ENCODE measurements at regions not wholly inside any gene's neighbourhood (a gene's known extent, or its start where the extent isn't known, plus 50 kb on each side); places are given as distances from the start of the nearest gene placed in this dataset.
A peak's percentile ranks its signal among the peaks of the same experiment; 100 is the strongest.

DNA sequence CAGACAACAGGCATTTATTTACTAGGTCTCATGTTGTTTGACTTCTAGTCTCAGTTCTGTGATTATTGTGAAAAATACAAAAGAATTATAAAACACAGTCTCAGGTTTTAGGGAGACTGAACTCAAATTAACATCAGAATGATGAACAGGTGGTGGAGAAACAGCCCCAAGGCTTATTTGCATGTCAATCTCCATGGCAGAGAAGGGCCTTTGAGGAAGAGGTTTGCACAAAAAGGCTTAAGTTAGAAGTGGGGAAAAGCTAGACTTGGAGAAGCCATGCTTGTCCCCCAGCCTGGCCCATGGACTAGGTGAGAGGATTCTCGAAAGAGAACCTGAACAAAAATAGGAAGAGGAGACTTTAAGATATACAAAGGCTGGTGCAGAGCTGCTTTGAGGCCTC lies 183.3 kb downstream of the EDN1 start:
- Mint-ChIP-seq H3K9me3 (no peaks in the 10 kb centered on the region), H3K4me1 (no peaks in the 10 kb centered on the region), H3K4me3 (no peak overlapping the region), H3K36me3 (no peaks in the 10 kb centered on the region), H3K27ac (no peak overlapping the region), H3K27me3 (peaks cover 23% of the 10 kb centered on the region)
- no peak for ATAC-seq

DNA sequence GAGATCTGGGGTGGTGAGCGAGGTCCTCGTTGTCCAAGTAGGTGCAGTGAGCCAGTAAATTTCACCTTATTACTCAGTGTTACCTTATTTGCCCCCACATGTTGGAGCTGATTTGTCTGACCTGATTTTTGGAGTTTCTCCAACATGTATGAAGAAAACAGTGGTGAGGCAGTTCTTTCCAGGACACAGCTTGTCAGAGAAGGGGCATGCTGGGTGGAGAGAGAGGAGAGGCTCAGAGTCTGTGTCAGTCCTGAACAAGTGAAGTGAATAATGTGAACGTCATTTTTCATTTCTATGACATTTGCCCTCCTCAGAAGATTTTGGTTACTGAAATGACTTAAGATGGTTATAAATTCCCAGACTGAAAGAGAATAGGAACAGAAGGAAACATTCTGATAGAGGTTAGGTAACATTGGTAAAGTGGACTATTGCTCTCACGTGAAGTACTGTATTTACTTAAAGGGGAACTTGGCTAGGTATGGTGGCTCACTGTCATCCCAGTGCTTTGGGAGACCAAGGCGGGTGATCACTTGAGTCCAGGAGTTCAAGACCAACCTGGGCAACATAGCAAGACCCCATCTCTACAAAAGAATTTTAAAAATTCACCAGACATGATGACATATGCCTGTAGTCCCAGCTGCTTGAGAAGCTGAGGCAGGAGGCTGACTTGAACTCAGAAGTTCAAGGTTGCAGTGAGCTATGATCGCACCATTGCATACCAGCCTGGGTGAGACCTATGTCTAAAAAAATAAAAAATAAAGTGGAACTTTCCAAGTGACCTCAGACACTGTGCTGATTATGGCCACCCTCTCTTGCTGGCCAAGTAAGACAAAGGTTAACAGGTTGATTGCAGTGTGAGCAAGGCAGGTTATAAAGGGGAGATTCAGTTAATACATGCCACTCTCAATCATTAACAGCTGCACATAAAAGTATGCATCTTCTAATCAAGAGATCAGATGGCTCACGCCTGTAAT lies 184.3 kb downstream of the EDN1 start:
- ATAC-seq: no peak
- Mint-ChIP-seq H3K9me3 (no peaks in the 10 kb centered on the region), H3K4me3 (no peak overlapping the region), H3K27me3 (peaks cover 23% of the 10 kb centered on the region), H3K4me1 (no peaks in the 10 kb centered on the region), H3K36me3 (no peaks in the 10 kb centered on the region), H3K27ac (no peak overlapping the region)

DNA sequence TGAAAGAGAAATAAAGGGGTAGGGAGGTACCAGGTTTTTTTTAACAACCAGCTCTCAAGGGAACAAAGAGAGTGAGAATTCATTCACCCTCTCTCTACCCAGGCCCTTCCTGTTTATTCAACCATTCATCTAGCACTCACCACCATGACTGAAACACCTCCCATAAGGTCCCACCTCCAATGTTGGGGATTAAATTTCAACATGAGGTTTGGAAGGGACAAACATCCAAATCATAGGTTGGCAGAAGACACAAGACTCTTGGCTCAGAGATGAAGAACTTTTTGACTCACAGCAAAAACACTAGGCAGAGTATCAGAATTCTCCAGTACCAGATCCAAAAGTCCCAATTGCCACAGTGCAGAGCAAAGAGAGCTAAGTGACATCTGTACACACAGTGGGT lies 186.3 kb downstream of the EDN1 start:
- Mint-ChIP-seq H3K36me3 (no peaks in the 10 kb centered on the region), H3K27ac (no peak overlapping the region), H3K9me3 (no peaks in the 10 kb centered on the region), H3K27me3 (peaks cover 15% of the 10 kb centered on the region), H3K4me1 (no peaks in the 10 kb centered on the region), H3K4me3 (no peak overlapping the region)
- no peak for ATAC-seq

DNA sequence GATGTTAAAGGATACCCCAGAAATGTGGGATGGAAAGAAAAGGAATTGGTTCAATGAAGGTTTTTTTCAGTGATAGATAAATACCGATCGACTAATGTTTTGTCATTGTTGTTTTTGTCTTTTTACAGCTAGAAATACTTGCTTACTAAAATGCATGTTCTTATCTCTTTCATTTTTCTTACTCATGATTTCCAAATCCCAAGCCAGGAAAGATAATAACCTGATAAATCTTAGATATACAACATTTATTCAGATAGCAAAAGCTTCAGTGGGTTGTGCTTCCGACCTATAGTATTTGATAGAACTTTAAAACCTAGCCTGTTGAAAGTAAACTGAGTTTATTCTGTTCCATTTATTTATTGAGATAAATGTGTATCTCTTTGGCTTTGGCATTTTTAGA lies 187.5 kb downstream of the EDN1 start:
- peaks cover 13% of the 10 kb centered on the region for H3K27me3 Mint-ChIP-seq
- H3K27ac Mint-ChIP-seq: no peak overlapping the region
- H3K36me3 Mint-ChIP-seq: no peaks in the 10 kb centered on the region
- H3K4me3 Mint-ChIP-seq: no peak overlapping the region
- no peak for ATAC-seq
- peaks cover 7% of the 10 kb centered on the region for H3K4me1 Mint-ChIP-seq
- no peaks in the 10 kb centered on the region for H3K9me3 Mint-ChIP-seq

DNA sequence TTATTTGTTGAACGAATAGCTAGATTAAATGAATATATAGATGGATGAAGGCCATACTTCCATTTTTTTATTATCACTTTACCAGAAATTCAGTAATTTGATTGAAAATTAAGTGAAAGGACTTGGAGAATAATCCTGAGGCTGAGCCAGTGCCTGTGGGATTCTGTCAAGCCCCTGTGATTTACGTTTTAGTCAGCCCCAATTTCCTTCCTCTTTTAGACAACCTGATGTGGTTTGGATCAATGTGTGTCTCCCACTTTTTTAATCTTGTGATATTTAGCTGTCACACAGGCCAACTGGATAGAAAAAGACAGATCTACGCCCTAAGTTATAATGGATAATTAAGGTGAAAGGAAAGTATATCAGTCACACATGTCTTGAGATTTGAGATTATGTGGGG lies 188.8 kb downstream of the EDN1 start:
- H3K4me3 Mint-ChIP-seq: no peak overlapping the region
- ATAC-seq: no peak
- peaks cover 13% of the 10 kb centered on the region for H3K4me1 Mint-ChIP-seq
- H3K36me3 Mint-ChIP-seq: no peaks in the 10 kb centered on the region
- H3K27ac Mint-ChIP-seq: no peak overlapping the region
- H3K27me3 Mint-ChIP-seq: peaks cover 6% of the 10 kb centered on the region
- H3K9me3 Mint-ChIP-seq: no peaks in the 10 kb centered on the region

DNA sequence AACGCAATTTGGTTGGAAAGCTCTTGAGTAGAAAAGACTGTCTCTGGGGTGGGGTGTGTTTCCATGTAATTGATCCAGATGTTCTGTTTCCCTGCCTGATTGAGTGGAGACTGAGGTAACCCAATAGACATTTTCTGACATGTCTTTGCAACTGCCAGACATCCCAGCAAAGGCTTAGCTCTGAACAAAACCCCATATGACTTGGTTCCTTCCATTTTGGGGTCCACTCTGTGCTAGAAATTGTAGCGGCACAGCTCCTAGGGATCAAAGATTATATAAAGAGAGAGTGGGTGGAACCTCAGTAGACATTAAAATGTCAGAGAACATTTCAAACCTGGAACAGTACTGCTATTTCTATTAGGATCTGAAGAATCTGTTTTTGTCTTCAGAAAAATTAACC lies 189.3 kb downstream of the EDN1 start:
- Mint-ChIP-seq H3K4me3 (no peak overlapping the region), H3K36me3 (no peaks in the 10 kb centered on the region), H3K9me3 (no peaks in the 10 kb centered on the region), H3K4me1 (peaks cover 13% of the 10 kb centered on the region), H3K27ac (no peak overlapping the region), H3K27me3 (peaks cover under 1% of the 10 kb centered on the region)
- no peak for ATAC-seq

DNA sequence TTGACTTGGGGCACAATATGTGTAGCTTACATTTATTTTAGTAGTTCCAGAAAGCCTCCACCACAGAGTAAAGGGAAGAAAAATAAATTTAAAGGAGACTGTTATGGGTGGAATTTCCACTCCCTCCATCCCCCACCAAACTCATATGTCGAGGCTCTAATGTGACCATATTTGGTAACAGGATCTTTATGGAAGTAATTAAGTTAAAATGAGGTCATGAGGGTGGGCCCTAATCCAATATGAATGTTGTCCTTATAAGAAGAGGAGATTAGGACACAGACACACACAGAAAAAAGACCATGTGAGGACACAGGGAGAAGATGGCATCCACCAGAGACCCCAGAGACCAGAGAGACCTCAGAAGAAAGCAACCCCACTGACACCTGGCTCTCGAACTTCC lies 189.7 kb downstream of the EDN1 start:
- Mint-ChIP-seq H3K4me3 (no peak overlapping the region), H3K9me3 (no peaks in the 10 kb centered on the region), H3K27ac (no peak overlapping the region), H3K36me3 (no peaks in the 10 kb centered on the region), H3K4me1 (peaks cover 13% of the 10 kb centered on the region), H3K27me3 (no peaks in the 10 kb centered on the region)
- no peak for ATAC-seq

DNA sequence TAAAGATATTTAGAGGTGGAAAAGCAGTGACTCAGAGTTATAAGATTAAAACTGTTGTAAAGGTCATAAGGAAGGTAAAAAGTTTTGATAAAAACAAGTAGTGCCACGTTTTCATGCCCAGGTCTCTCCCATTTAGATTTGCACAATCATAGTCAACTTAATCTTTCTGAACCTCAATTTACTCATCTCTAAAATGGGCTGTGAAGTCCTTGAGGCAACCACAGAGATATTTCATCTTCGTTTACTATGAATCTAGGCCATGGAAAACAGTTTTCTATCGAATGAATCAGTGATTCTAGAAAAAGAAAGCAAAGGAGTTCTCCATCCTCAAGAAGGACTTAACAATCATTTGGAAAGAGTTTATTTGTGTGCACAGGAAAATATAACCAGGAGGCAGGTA lies 190.2 kb downstream of the EDN1 start:
- H3K36me3 Mint-ChIP-seq: no peaks in the 10 kb centered on the region
- peaks cover 13% of the 10 kb centered on the region for H3K4me1 Mint-ChIP-seq
- H3K9me3 Mint-ChIP-seq: no peaks in the 10 kb centered on the region
- no peak overlapping the region for H3K4me3 Mint-ChIP-seq
- no peak overlapping the region for H3K27ac Mint-ChIP-seq
- no peak for ATAC-seq
- H3K27me3 Mint-ChIP-seq: no peaks in the 10 kb centered on the region

DNA sequence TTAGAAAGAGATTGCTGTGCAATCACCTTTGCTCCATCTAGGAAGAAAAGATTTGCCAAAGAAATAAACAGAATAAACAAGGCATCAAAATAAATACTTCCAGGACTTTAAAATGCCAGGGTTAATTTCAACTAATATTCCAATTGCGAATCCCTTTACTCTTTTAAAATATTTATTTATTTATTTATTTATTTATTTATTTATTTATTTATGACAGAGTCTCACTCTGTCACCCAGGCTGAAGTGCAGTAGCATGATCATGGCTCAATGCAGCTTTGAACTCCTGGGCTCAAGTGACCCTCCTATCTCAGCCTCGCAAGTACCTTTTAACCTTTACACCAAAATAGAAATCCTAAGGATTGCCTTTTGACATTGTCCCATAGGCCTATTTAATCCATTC lies 191.1 kb downstream of the EDN1 start:
- Mint-ChIP-seq H3K4me1 (peaks cover 13% of the 10 kb centered on the region), H3K27ac (no peak overlapping the region), H3K4me3 (no peak overlapping the region), H3K27me3 (no peaks in the 10 kb centered on the region), H3K36me3 (no peaks in the 10 kb centered on the region), H3K9me3 (no peaks in the 10 kb centered on the region)
- ATAC-seq: no peak

DNA sequence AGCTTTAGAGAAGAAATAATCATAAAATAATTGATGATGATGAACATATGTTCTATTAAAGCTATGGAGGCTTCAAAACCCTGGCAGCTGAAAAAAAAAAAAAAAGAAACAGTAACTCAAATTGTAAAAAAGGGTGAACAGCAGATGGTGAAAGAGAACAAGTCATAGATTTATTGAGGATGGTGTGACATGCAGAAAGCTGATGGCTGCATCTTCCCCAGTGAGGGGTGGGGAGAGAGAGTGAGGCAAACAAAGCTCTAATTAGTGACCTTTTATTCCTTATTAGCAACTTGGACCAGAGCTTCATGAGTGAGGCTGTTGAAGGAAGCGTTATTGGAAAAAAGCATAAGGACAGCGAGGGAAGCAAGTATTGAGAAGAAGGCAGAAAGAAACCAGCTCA lies 191.7 kb downstream of the EDN1 start:
- Mint-ChIP-seq H3K27me3 (no peaks in the 10 kb centered on the region), H3K36me3 (no peaks in the 10 kb centered on the region), H3K9me3 (no peaks in the 10 kb centered on the region), H3K4me1 (peaks cover 13% of the 10 kb centered on the region), H3K4me3 (no peak overlapping the region), H3K27ac (no peak overlapping the region)
- ATAC-seq: no peak

DNA sequence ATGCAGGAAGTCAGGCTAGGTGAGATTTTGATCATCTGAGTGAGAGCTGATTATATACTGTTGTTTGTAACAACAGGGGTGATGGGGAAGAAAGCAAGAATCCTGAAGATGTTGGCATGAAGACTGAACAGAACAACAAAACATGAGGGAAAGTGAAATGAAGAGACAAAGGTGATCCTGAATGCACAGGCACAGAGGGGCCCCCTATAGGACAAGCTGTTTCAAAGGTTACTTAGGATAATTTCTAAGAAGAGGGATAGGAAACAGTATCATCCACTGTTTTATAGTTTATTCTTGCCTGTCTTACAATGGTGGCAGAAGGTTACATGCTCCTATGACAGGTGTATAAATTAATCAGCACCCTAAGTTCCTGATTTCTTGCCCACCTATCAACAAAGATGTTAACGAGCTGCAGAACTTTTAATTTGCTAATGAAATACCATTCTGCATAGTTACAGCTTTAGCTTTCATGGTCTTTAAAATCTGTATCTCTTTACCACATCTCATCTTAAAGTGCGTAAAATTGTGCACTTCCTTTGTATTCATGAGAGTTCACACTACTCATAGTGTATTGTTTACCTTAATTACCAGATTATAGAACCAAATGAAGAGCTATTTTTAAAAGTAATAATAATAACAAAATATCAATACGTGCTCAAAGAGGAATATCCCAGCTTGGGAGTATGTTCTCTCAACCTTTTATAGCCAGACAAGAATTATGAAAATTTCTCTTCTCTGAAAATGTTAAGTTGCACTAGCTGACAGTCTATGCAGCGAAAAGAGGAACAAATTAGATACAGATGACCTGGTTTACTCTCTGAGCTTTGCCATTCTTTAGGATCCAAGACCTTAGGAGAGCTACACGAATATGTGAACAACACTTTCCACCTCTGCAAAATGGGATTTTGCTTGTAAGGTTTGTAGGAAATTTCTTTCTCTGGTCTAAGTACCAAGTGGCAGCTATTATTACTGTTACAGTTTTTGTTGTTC lies 192.5 kb downstream of the EDN1 start:
- H3K36me3 Mint-ChIP-seq: no peaks in the 10 kb centered on the region
- no peaks in the 10 kb centered on the region for H3K27me3 Mint-ChIP-seq
- H3K4me1 Mint-ChIP-seq: peaks cover 13% of the 10 kb centered on the region
- H3K4me3 Mint-ChIP-seq: peak overlapping the region; percentile 25
- no peaks in the 10 kb centered on the region for H3K9me3 Mint-ChIP-seq
- peak overlapping the region; percentile 58 for H3K27ac Mint-ChIP-seq
- no peak for ATAC-seq

DNA sequence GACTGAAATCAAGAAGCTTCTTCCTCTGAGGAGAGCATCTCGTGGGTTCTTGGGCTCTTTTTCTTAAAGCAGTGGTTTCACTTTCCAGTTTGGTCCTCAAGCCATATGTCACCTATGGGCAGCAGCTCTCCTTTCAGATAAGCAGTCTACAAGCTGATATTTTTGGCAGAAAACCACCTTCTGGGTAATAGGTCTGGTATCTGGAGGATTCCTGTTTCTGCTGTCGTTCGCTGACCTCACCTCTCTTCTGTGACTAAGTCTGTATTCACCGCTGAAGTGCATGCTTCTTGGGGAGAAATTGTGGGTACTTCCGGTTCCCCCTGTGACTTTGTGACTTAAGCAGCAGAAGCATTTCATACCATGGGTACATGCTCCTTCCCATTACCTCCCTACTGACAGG lies 193.6 kb downstream of the EDN1 start:
- peak; percentile 47 for ATAC-seq
- Mint-ChIP-seq H3K36me3 (no peaks in the 10 kb centered on the region), H3K27me3 (peaks cover 6% of the 10 kb centered on the region), H3K4me1 (peaks cover 13% of the 10 kb centered on the region), H3K4me3 (peak overlapping the region; percentile 25), H3K9me3 (no peaks in the 10 kb centered on the region), H3K27ac (peak overlapping the region; percentile 58)

DNA sequence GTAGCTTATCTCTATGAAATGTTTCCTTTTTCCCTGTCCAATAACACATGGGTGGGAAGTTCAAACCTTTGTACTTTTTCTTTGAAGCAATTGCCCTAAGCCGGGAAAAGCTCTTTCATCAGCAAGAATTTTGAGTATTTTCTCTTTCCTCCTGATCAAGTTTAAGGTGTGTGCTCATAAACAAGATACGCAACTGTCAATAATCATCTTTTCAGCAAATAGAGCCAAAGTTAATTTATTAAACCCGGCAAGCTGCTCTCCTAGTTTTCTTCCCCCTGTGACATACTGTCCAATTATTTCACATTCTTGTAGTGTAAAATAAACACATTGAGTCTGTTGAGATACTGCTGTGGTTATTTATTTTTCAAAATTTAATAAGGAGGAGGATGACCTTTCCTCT lies 194.4 kb downstream of the EDN1 start:
- no peak overlapping the region for H3K27ac Mint-ChIP-seq
- ATAC-seq: no peak
- peaks cover 8% of the 10 kb centered on the region for H3K27me3 Mint-ChIP-seq
- no peaks in the 10 kb centered on the region for H3K36me3 Mint-ChIP-seq
- H3K4me1 Mint-ChIP-seq: peaks cover 13% of the 10 kb centered on the region
- no peaks in the 10 kb centered on the region for H3K9me3 Mint-ChIP-seq
- no peak overlapping the region for H3K4me3 Mint-ChIP-seq

DNA sequence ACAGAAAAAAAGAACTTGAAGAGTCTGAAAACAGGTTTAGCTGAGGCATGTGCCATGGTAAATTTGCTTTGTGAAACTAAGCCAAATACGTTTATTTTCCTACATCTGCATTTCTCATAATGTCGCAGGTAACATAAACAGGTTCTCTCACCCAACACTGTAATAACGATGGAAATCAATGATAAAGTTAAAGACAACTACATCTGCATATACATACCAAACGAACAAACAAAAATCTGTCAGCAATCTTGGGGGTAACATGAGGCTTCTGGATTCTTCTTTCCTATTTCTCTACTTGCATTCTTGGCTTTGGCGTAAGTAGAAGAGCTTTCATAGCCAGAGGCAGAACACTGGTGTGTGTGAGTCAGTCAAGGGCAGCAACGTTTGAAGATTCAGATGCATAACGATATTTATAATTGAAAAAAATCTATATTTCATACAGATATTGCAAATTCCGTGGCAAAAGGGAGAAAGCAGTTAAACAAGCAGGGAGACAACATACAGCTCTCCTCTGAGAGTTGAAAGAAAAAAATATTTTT lies 195.1 kb downstream of the EDN1 start:
- no peak overlapping the region for H3K4me3 Mint-ChIP-seq
- H3K36me3 Mint-ChIP-seq: no peaks in the 10 kb centered on the region
- peaks cover 13% of the 10 kb centered on the region for H3K4me1 Mint-ChIP-seq
- H3K27me3 Mint-ChIP-seq: peaks cover 8% of the 10 kb centered on the region
- no peaks in the 10 kb centered on the region for H3K9me3 Mint-ChIP-seq
- ATAC-seq: no peak
- no peak overlapping the region for H3K27ac Mint-ChIP-seq

DNA sequence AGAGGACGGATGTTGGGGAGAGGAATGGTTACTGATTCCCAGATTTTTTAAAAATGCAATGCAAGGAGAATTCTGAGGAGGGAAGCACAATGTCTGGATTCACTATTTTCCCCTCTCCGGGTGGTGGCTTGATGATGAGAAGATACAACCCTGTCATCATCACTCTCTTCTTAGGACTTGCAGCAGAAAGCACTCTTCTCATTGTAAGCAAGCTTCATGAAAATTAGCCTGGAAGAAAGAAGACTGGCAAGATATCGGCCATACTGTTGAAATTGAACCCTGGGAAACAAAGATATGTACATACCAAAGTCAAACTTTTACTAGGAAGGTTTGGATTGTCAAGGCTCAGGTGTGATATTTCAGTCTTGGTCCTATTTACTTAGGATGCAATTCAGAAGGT lies 195.7 kb downstream of the EDN1 start:
- Mint-ChIP-seq H3K36me3 (no peaks in the 10 kb centered on the region), H3K27ac (no peak overlapping the region), H3K27me3 (peaks cover 8% of the 10 kb centered on the region), H3K4me1 (peaks cover 13% of the 10 kb centered on the region), H3K4me3 (no peak overlapping the region), H3K9me3 (no peaks in the 10 kb centered on the region)
- ATAC-seq: no peak

All from stimulated activated memory B cell treated with anti-CD40 and anti-IgM and Interleukin-4, amounts not matched to agents 10 μg/mL and 1 μg/mL and 100 μg/mL, for 72 hours (primary cell).